Lower lobe of right lung (tissue), 2 donors: ENCODE measurements at regions not wholly inside any gene's neighbourhood (a gene's known extent, or its start where the extent isn't known, plus 50 kb on each side); places are given as distances from the start of the nearest gene placed in this dataset.
"Not testable (repeated sequence)": the region's sequence is repeated elsewhere in the genome, so short reads cannot be mapped to it uniquely, and the experiment has no call there.

Experiments used
- ATAC-seq, 2 donors: fragments of 200-7000 bp; cut with Tn5 transposase; one replicate each; pipeline ENCODE4 v1.9.1; 2020 to 2022; ENCODE audit warnings: mild to moderate bottlenecking in 2 of 2, moderate library complexity in 2 of 2
- DNase-seq: peaks from one replicate; pipeline ENCODE4 v3.0.0-alpha.2; 2020
- H3K27ac ChIP-seq: fragments of 200-600 bp; one replicate; pipeline ENCODE4 v1.8.0; 2022
- H3K27me3 ChIP-seq: fragments of 200-600 bp; one replicate; pipeline ENCODE4 v1.8.0; 2022; ENCODE audit warnings: low read depth
- H3K36me3 ChIP-seq: fragments of 200-600 bp; one replicate; pipeline ENCODE4 v1.8.0; 2022; ENCODE audit warnings: mild to moderate bottlenecking
- H3K4me1 ChIP-seq: fragments of 200-600 bp; one replicate; pipeline ENCODE4 v1.8.0; 2022
- H3K4me3 ChIP-seq: fragments of 200-600 bp; one replicate; pipeline ENCODE4 v1.8.0; 2022; ENCODE audit warnings: mild to moderate bottlenecking
- H3K9me3 ChIP-seq: fragments of 200-600 bp; one replicate; pipeline ENCODE4 v1.8.0; 2022
- CTCF ChIP-seq: fragments of 200-600 bp; IDR thresholded peaks from one replicate; pipeline ENCODE4 v1.8.0; 2022; ENCODE audit warnings: antibody characterized with exemption, mild to moderate bottlenecking
- intact Hi-C: fragments of 100-400 bp; cut with DNase I; formaldehyde crosslinking; loops from one replicate; pipeline ENCODE4 v1.11.0; 2022
- donor health status: DM: no; HTN: yes; CAD: no; lungs with severe emphysema.

- H3K9me3 ChIP-seq: no peaks in the 10 kb centered on the region
- ATAC-seq: no peak
- no peak for TF ChIP-seq CTCF
- H3K27ac ChIP-seq: no peak overlapping the region
- no peak for DNase-seq
- H3K4me3 ChIP-seq: no peak overlapping the region
- H3K36me3 ChIP-seq: no peaks in the 10 kb centered on the region
- no peaks in the 10 kb centered on the region for H3K27me3 ChIP-seq
- intact Hi-C loops: no loop called here
- H3K4me1 ChIP-seq: peaks cover 5% of the 10 kb centered on the region
These were observed 110.9 kb upstream of the PNPT1 start for GRCh38 chr2:55804535-55804934.

- peaks cover 5% of the 10 kb centered on the region for H3K4me1 ChIP-seq
- H3K36me3 ChIP-seq: no peaks in the 10 kb centered on the region
- no peak overlapping the region for H3K4me3 ChIP-seq
- no peak for TF ChIP-seq CTCF
- no peaks in the 10 kb centered on the region for H3K27me3 ChIP-seq
- DNase-seq: no peak
- no peak overlapping the region for H3K27ac ChIP-seq
- H3K9me3 ChIP-seq: no peaks in the 10 kb centered on the region
- ATAC-seq: no peak
- intact Hi-C loops: no loop called here
These were observed 108.4 kb upstream of the PNPT1 start for GRCh38 chr2:55802067-55802466.

GRCh38 chr2:55801436-55801835 is 107.8 kb upstream of the PNPT1 start:
- ATAC-seq (no peak), DNase-seq (no peak)
- Histone ChIP-seq H3K4me3 (no peak overlapping the region), H3K36me3 (no peaks in the 10 kb centered on the region), H3K9me3 (no peaks in the 10 kb centered on the region), H3K4me1 (peaks cover 5% of the 10 kb centered on the region), H3K27me3 (no peaks in the 10 kb centered on the region), H3K27ac (no peak overlapping the region)
- no peak for TF ChIP-seq CTCF
- intact Hi-C loops: no loop called here

- intact Hi-C loops, DNase-seq, H3K4me3 ChIP-seq, H3K27ac ChIP-seq, H3K4me1 ChIP-seq, H3K9me3 ChIP-seq, ATAC-seq, H3K36me3 ChIP-seq, H3K27me3 ChIP-seq: not testable (repeated sequence)
These were observed 106.0 kb upstream of the PNPT1 start for GRCh38 chr2:55799624-55800023.

GRCh38 chr2:55796121-55796520 is 102.5 kb upstream of the PNPT1 start:
- Histone ChIP-seq H3K27ac (no peak overlapping the region), H3K9me3 (no peaks in the 10 kb centered on the region), H3K27me3 (no peaks in the 10 kb centered on the region), H3K4me1 (peaks cover 2% of the 10 kb centered on the region), H3K4me3 (no peak overlapping the region), H3K36me3 (no peaks in the 10 kb centered on the region)
- DNase-seq (no peak), ATAC-seq (no peak)
- TF ChIP-seq CTCF: no peak
- intact Hi-C loops: no loop called here

- H3K36me3 ChIP-seq, H3K27me3 ChIP-seq, H3K27ac ChIP-seq, DNase-seq, intact Hi-C loops, H3K4me3 ChIP-seq, H3K4me1 ChIP-seq, H3K9me3 ChIP-seq, ATAC-seq: not testable (repeated sequence)
These were observed 100.0 kb upstream of the PNPT1 start for GRCh38 chr2:55793602-55794001.

GRCh38 chr2:55786280-55786679 is 92.6 kb upstream of the PNPT1 start:
- no peak for ATAC-seq
- no peak overlapping the region for H3K27ac ChIP-seq

GRCh38 chr2:55783751-55784150 is 90.1 kb upstream of the PNPT1 start:
- H3K9me3 ChIP-seq, ATAC-seq, intact Hi-C loops, H3K4me3 ChIP-seq, H3K36me3 ChIP-seq, DNase-seq, H3K4me1 ChIP-seq, H3K27ac ChIP-seq, H3K27me3 ChIP-seq: not testable (repeated sequence)

More at GRCh38 chr2:55786280-55786679, 92.6 kb upstream of the PNPT1 start:
- TF ChIP-seq CTCF: no peak
- no peak for DNase-seq
- Histone ChIP-seq H3K4me1 (no peaks in the 10 kb centered on the region), H3K36me3 (no peaks in the 10 kb centered on the region), H3K9me3 (no peaks in the 10 kb centered on the region), H3K4me3 (no peak overlapping the region), H3K27me3 (no peaks in the 10 kb centered on the region)
- intact Hi-C loops: no loop called here
